Adrenal gland (tissue), 9 donors: ENCODE measurements at regions not wholly inside any gene's neighbourhood (a gene's known extent, or its start where the extent isn't known, plus 50 kb on each side); places are given as distances from the start of the nearest gene placed in this dataset.

Experiments
- DNase-seq, 7 donors: peaks; one replicate each; pipeline ENCODE4 v3.0.0-alpha.2; 2019 to 2020
- H3K27ac ChIP-seq, 5 donors: fragments of 200-600 bp; sonication (generic) in 4 of 5; 1 replicate in 3 of 5; 2 replicates in 2 of 5; pipeline versions ENCODE4 v1.5.1 to v1.8.0; 2016 to 2020; ENCODE audit warnings: mild to moderate bottlenecking in 1 of 5
- H3K27me3 ChIP-seq: fragments of 200-600 bp; 2 replicates; pipeline ENCODE4 v1.8.0; 2021
- H3K36me3 ChIP-seq, 2 donors: fragments of 200-600 bp; replicated peaks in 1 of 2; 1 replicate in 1 of 2; 2 replicates in 1 of 2; pipeline versions ENCODE4 v1.5.1 to v1.8.0; 2018 to 2022
- H3K4me1 ChIP-seq, 2 donors: fragments of 200-600 bp; replicated peaks in 1 of 2; 1 replicate in 1 of 2; 2 replicates in 1 of 2; pipeline versions ENCODE4 v1.5.1 to v1.8.0; 2018 to 2021
- H3K4me3 ChIP-seq, 4 donors: fragments of 200-600 bp; sonication (generic) in 3 of 4; one replicate each; pipeline ENCODE4 v1.5.1; 2016 to 2018
- H3K9me3 ChIP-seq, 3 donors: fragments of 200-600 bp; sonication (generic) in 1 of 3; replicated peaks in 1 of 3; 1 replicate in 2 of 3; 2 replicates in 1 of 3; pipeline versions ENCODE4 v1.5.1 to v1.8.0; 2016 to 2021
- POLR2A ChIP-seq, 2 donors: fragments of 450-650 bp; IDR thresholded peaks; one replicate each; pipeline ENCODE4 v1.6.1; 2017; ENCODE audit warnings: antibody characterized with exemption in 2 of 2, mild to moderate bottlenecking in 2 of 2, moderate library complexity in 1 of 2
- WGBS, 4 donors: extraction: QIAGEN DNeasy Blood & Tissue Kit in 2 of 4; methylation state at CpG; one replicate each; pipeline versions ENCODE4 v1.1.5 to v1.1.7; 2013 to 2017; 5-methylcytosine and 5-hydroxymethylcytosine counted together
- intact Hi-C, 2 donors: fragments of 100-400 bp; cut with DNase I; formaldehyde crosslinking; loops; one replicate each; pipeline versions ENCODE4 v1.14.1 to v1.15.0; 2022 to 2023
- TF ChIP-seq, protein P1 (sequence below), 6 experiments: fragments of 450-650 bp in 4 of 6; fragments of 200-600 bp in 2 of 6; sonication (generic) in 1 of 6; IDR thresholded peaks; 1 replicate in 5 of 6; 2 replicates in 1 of 6; pipeline versions ENCODE4 v1.5.1 to v1.8.0; 2016 to 2021; ENCODE audit warnings: antibody characterized with exemption in 6 of 6, mild to moderate bottlenecking in 2 of 6, moderate library complexity in 1 of 6
- donor health status: healthy with polysubstance abuse.
- donor health status: Bipolar disorder and iron deficiency.
- donor health status: DM: yes; HTN: yes; CAD: no.
- donor health status: DM: no; HTN: no; CAD: no.
- donor health status: DM: no; HTN: no; CAD: no.

DNA sequence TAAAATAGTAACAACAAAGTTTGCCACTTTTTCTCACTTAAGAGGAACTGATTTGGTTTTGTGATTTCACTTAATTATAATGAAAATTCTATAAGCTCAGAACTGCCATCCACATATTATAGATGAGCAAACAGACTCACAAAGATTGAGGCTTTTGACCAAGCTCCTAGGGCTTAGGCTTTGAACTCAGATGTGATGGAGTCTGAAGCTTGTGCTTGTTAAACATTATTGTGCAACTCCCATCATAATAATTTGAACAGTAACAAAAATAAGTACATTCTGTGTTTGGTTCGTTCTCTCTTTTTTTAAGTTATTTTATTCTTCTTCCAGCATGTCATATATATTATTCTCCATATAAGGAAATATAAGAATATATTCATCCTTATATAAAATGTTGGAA lies 403.4 kb downstream of the PTPRC start:
- Histone ChIP-seq H3K4me1 (no peaks in the 10 kb centered on the region), H3K27ac (no peak overlapping the region), H3K36me3 (no peaks in the 10 kb centered on the region), H3K9me3 (no peaks in the 10 kb centered on the region), H3K27me3 (no peaks in the 10 kb centered on the region), H3K4me3 (no peak overlapping the region)
- no peak for DNase-seq
- TF ChIP-seq POLR2A (IDR thresholded peaks at IDR 0.05): no peak
- TF ChIP-seq, protein P1, sequence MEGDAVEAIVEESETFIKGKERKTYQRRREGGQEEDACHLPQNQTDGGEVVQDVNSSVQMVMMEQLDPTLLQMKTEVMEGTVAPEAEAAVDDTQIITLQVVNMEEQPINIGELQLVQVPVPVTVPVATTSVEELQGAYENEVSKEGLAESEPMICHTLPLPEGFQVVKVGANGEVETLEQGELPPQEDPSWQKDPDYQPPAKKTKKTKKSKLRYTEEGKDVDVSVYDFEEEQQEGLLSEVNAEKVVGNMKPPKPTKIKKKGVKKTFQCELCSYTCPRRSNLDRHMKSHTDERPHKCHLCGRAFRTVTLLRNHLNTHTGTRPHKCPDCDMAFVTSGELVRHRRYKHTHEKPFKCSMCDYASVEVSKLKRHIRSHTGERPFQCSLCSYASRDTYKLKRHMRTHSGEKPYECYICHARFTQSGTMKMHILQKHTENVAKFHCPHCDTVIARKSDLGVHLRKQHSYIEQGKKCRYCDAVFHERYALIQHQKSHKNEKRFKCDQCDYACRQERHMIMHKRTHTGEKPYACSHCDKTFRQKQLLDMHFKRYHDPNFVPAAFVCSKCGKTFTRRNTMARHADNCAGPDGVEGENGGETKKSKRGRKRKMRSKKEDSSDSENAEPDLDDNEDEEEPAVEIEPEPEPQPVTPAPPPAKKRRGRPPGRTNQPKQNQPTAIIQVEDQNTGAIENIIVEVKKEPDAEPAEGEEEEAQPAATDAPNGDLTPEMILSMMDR (IDR thresholded peaks at IDR 0.05): no peak
- WGBS, 4 donors: 64 to 77% (median 71%) methylated on average over 1 of the region's 1 CpG
- intact Hi-C loops: no loop called here

DNA sequence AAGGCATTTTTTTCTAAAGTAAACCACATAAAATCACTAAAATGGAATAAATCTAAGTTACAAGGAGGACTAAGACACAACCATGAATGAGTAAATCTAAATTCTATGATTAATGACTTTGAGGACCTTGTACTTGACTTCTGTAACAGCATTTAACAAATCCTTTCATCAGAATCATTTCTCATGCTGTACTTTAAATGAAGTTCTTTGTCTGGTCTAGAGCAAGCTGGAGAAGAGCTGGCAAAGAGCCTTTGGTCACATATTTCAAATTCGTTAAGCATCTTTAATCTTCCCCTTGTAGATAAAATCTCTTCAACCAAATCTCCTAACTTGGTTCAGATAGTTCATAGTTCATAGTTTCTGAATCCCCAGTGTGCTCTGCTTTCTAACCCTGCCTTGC lies 405.4 kb downstream of the PTPRC start:
- no peak overlapping the region for H3K27ac ChIP-seq
- H3K36me3 ChIP-seq: no peaks in the 10 kb centered on the region
- H3K9me3 ChIP-seq: no peaks in the 10 kb centered on the region
- H3K27me3 ChIP-seq: no peaks in the 10 kb centered on the region
- WGBS, 4 donors: 18 to 40% (median 28%) methylated on average over 1 of the region's 1 CpG
- DNase-seq: no peak
- H3K4me3 ChIP-seq: no peak overlapping the region
- no peak for TF ChIP-seq POLR2A (IDR thresholded peaks at IDR 0.05)
- TF ChIP-seq, protein P1 (IDR thresholded peaks at IDR 0.05): no peak
- intact Hi-C loops: no loop called here
- no peaks in the 10 kb centered on the region for H3K4me1 ChIP-seq

- Histone ChIP-seq H3K27ac (no peak overlapping the region), H3K4me1 (no peaks in the 10 kb centered on the region), H3K36me3 (no peaks in the 10 kb centered on the region), H3K4me3 (no peak overlapping the region), H3K27me3 (no peaks in the 10 kb centered on the region), H3K9me3 (no peaks in the 10 kb centered on the region)
- no peak for DNase-seq
- intact Hi-C loops: no loop called here
- TF ChIP-seq, protein P1 (IDR thresholded peaks at IDR 0.05): no peak
- TF ChIP-seq POLR2A (IDR thresholded peaks at IDR 0.05): no peak
- WGBS, 4 donors: 73 to 88% (median 82%) methylated on average over 1 of the region's 1 CpG; no CpG with 5 or more reads in 1 of the 4 donors
Observed at GRCh38 chr1:199046618-199047017, 407.8 kb downstream of the PTPRC start.

- TF ChIP-seq, protein P1 (IDR thresholded peaks at IDR 0.05): no peak
- no peak for TF ChIP-seq POLR2A (IDR thresholded peaks at IDR 0.05)
- no peak for DNase-seq
- WGBS, 4 donors: 84 to 90% (median 87%) methylated on average over 1 of the region's 1 CpG
- H3K36me3 ChIP-seq: no peaks in the 10 kb centered on the region
- H3K9me3 ChIP-seq: no peaks in the 10 kb centered on the region
- no peaks in the 10 kb centered on the region for H3K27me3 ChIP-seq
- H3K4me3 ChIP-seq: no peak overlapping the region
- no peaks in the 10 kb centered on the region for H3K4me1 ChIP-seq
- no peak overlapping the region for H3K27ac ChIP-seq
- intact Hi-C loops: no loop called here
Observed at GRCh38 chr1:199054694-199055093, 415.9 kb downstream of the PTPRC start.
